Activated CD4-positive, alpha-beta T cell treated with anti-CD3 and anti-CD28 coated beads, Interleukin-2, amount 10 ng/mL, durations not matched to agents 24 days and 14 days (primary cell): ENCODE measurements at regions not wholly inside any gene's neighbourhood (a gene's known extent, or its start where the extent isn't known, plus 50 kb on each side); places are given as distances from the start of the nearest gene placed in this dataset.

ENCODE experiments used
- DNase-seq: peaks from one replicate; pipeline ENCODE4 v3.0.0; 2022
- H3K27ac Mint-ChIP-seq: one replicate; pipeline ENCODE4 v1.8.0; 2022; ENCODE audit warnings: mild to moderate bottlenecking, mixed read lengths
- H3K27me3 Mint-ChIP-seq: one replicate; pipeline ENCODE4 v1.8.0; 2022; ENCODE audit warnings: mixed read lengths
- H3K36me3 Mint-ChIP-seq: one replicate; pipeline ENCODE4 v1.8.0; 2022; ENCODE audit warnings: low read depth, mild to moderate bottlenecking, mixed read lengths
- H3K4me1 Mint-ChIP-seq: one replicate; pipeline ENCODE4 v1.8.0; 2021; ENCODE audit warnings: mixed read lengths
- H3K4me3 Mint-ChIP-seq: one replicate; pipeline ENCODE4 v1.8.0; 2022; ENCODE audit warnings: mild to moderate bottlenecking, moderate library complexity, mixed read lengths
- H3K9me3 Mint-ChIP-seq: one replicate; pipeline ENCODE4 v1.8.0; 2021; ENCODE audit warnings: mixed read lengths
- intact Hi-C: fragments of 100-400 bp; cut with micrococcal nuclease; formaldehyde crosslinking; loops from one replicate; pipeline ENCODE4 v1.15.1; 2023

DNA sequence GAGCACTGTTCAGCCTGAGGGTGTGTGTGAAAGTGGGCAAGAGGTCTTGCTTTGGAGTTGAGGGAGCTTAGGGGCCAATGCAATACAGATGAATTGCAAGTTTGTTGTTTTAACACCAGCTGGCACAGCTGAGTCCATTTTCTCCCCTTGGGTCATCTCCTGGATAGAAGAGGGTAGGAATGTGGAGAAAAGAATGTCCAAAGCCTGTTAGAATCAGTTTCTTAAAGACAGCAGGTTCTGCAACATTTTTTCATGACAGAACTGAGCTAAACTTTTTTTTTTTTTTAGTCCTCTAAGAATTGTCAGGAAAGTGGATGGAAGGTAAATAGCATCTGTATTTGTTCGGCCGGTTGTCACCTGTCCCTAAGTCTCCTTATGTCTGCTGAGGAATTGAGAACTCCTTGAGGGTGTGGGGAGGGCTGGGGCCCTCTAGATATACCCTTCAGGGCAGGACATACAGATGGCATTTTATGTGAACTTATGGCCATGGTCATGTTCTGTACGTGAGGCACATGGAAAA, 211.1 kb upstream of the CADM1 start:
- H3K4me1 Mint-ChIP-seq = no peaks in the 10 kb centered on the region
- no peak for DNase-seq
- intact Hi-C loops = no loop called here
- H3K4me3 Mint-ChIP-seq = no peak overlapping the region
- no peak overlapping the region for H3K27ac Mint-ChIP-seq
- no peaks in the 10 kb centered on the region for H3K27me3 Mint-ChIP-seq
- H3K9me3 Mint-ChIP-seq = no peaks in the 10 kb centered on the region
- H3K36me3 Mint-ChIP-seq = no peaks in the 10 kb centered on the region

DNA sequence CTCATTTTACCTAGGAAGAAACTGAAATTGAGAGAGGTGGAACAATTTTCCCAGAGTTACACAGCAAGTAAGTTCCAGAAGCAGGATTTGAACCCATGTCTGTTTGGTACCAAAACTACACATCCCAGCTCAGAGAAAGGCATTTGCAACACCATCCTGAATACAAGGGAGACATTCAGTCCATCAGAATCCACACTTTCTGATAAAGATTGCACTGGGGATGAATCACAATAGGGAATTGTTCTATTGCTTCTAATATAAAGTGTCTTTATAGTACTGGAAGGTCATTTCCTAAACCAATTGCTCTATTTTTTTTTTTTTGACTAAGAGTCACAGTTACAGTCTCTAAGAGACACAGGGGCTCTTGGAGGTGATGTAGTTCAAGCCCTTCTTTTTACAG, 208.1 kb upstream of the CADM1 start:
- Mint-ChIP-seq H3K4me1 (peaks cover 5% of the 10 kb centered on the region), H3K27me3 (no peaks in the 10 kb centered on the region), H3K9me3 (peaks cover 5% of the 10 kb centered on the region), H3K27ac (no peak overlapping the region), H3K4me3 (no peak overlapping the region), H3K36me3 (no peaks in the 10 kb centered on the region)
- intact Hi-C loops = no loop called here
- DNase-seq = no peak

DNA sequence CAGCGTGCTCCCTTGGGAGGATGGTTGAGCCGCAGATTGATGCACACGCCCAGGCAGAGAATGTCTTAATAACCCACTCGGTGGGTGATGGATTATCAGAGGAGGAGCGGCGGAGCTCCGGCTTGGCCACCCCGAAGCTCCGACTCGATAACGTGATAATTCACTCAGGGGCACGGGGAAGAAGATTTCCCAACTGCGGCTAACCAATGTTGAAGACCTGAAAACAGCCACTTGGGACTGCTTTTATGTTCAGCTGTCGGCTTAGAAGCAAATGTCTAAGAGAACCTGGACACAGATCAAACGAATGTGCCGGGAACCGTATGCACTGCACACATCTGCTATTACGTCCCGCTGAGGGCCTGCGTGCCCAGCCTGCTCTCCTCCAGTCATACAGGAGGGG, 206.8 kb upstream of the CADM1 start:
- Mint-ChIP-seq H3K36me3 (no peaks in the 10 kb centered on the region), H3K4me1 (peaks cover 5% of the 10 kb centered on the region), H3K4me3 (no peak overlapping the region), H3K27me3 (no peaks in the 10 kb centered on the region), H3K27ac (no peak overlapping the region), H3K9me3 (peaks cover 5% of the 10 kb centered on the region)
- DNase-seq = no peak
- intact Hi-C loops = no loop called here

DNA sequence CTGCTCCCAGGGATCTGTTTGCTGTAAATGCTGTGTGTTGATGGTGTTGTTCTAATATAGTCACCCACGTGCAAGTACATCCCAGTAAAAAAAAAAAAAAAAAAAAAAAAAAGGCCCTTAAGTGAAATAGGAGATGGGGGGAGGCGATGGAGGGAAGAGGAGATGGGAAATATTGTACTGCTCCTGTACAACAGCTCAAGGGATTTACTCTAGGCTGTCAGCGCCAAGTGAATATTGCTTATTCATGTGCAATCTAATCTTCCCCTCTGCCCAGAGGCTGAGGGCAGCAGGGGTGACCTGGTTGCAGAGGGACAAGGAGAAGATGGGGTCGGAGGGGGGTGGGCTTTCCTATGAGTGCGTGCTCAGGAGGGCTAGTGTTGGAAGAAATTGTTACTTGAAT, 206.2 kb upstream of the CADM1 start:
- H3K27me3 Mint-ChIP-seq = no peaks in the 10 kb centered on the region
- intact Hi-C loops = no loop called here
- H3K9me3 Mint-ChIP-seq = peaks cover 5% of the 10 kb centered on the region
- H3K4me3 Mint-ChIP-seq = no peak overlapping the region
- H3K27ac Mint-ChIP-seq = no peak overlapping the region
- DNase-seq = no peak
- H3K4me1 Mint-ChIP-seq = peaks cover 5% of the 10 kb centered on the region
- H3K36me3 Mint-ChIP-seq = no peaks in the 10 kb centered on the region

DNA sequence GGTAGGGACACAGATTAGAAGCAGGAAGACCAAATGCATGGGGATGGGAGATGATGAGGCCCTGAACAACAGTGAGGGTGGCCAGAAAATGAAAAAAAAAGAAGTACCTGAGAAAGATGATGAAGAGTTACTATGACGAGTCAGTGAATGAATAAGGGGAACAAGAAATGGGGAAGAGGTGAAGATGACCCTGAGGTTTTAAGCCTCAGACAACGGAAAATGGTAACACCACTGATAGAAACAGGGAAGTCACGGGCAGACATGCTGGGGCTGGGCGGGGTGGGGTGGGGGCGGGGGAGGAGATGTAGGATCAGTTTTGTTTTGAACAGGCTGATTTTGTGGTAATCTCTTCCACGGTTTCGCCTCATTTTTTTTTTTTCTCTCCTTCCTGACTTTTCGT, 205.1 kb upstream of the CADM1 start:
- Mint-ChIP-seq H3K27ac (no peak overlapping the region), H3K27me3 (no peaks in the 10 kb centered on the region), H3K9me3 (peaks cover 5% of the 10 kb centered on the region), H3K36me3 (no peaks in the 10 kb centered on the region), H3K4me1 (peaks cover 5% of the 10 kb centered on the region), H3K4me3 (no peak overlapping the region)
- intact Hi-C loops = no loop called here
- DNase-seq = no peak

DNA sequence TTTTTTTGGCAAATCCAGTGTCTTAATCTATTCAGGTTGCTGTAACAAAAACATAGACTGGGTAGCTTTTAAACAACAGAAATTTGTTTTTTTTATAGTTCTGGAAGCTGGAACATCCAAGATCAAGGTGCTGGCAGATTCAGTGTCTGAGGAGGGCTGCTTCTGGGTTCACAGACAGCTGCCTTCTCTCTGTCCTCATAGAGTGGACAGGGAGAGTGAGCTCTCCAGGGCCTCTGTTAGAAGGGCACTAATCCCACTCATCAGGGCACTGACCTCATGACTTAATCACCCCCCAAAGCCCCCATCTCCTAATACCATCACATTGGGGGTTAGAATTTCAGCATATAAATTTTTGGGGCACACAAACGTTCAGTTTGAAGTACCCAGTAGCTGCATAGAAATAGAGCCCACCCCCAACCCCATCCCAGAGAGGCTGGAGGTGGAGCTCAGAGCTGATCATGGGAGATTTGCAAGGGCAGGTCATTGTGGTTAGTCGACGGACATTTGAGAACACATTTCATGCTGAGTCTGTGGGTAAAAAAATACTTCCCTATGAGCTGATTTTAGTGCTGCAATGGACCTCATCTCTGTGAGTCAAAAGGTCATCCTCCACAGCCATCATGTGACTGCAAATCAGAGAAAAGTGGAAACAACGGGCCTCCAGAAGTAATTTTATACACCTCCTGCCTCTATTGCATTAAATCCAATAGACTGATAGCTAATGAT, 203.1 kb upstream of the CADM1 start:
- Mint-ChIP-seq H3K9me3 (peaks cover 5% of the 10 kb centered on the region), H3K36me3 (no peaks in the 10 kb centered on the region), H3K27me3 (no peaks in the 10 kb centered on the region), H3K4me1 (peaks cover 5% of the 10 kb centered on the region), H3K27ac (no peak overlapping the region), H3K4me3 (no peak overlapping the region)
- intact Hi-C loops = no loop called here
- DNase-seq = no peak

DNA sequence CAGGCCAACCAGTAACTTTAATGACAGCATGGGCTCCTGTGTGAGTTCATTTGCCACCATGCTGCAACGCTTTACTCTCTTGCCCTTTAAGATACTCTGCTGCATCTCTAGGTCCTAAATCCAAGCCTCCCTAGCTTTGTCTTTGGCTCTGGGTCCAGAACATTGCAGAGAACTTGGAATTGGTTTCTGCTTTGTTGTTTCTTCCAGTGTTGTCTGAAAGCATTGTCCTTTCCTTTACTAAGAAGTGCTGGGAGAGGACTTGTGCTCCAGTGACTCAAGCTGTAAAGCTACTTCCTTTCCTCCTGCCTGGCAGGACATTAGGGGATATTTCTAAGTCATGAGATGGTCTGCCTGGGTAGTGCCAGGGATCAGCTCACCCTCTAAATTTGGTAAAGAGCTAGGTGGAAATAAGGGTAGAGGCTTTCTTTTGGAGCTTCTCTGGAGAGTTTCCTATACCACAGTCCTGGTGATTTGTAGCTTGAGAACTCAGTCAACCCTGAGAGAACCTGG, 202.5 kb upstream of the CADM1 start:
- intact Hi-C loops = no loop called here
- Mint-ChIP-seq H3K4me3 (no peak overlapping the region), H3K4me1 (peaks cover 5% of the 10 kb centered on the region), H3K27ac (no peak overlapping the region), H3K9me3 (peaks cover 5% of the 10 kb centered on the region), H3K27me3 (no peaks in the 10 kb centered on the region), H3K36me3 (no peaks in the 10 kb centered on the region)
- no peak for DNase-seq

DNA sequence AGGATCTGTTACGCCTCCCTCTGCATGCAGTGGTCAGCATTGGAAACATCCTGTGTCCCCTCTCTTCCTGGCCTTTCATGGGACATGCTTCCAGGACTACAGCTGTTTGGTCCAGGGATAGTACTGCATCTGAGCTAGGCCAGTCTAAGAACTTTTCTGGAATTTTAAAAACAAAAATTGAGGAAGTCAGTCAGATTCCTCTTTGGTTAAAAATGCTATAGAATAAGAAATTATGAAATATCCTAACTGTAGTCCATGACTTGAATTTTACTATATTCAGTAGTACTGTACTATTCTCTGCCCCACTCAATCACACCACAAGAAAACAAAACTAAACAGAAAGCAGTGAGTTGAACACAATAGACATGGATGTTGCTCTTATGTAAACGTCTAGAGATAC, 201.0 kb upstream of the CADM1 start:
- Mint-ChIP-seq H3K4me3 (no peak overlapping the region), H3K36me3 (no peaks in the 10 kb centered on the region)
- intact Hi-C loops = no loop called here

DNA sequence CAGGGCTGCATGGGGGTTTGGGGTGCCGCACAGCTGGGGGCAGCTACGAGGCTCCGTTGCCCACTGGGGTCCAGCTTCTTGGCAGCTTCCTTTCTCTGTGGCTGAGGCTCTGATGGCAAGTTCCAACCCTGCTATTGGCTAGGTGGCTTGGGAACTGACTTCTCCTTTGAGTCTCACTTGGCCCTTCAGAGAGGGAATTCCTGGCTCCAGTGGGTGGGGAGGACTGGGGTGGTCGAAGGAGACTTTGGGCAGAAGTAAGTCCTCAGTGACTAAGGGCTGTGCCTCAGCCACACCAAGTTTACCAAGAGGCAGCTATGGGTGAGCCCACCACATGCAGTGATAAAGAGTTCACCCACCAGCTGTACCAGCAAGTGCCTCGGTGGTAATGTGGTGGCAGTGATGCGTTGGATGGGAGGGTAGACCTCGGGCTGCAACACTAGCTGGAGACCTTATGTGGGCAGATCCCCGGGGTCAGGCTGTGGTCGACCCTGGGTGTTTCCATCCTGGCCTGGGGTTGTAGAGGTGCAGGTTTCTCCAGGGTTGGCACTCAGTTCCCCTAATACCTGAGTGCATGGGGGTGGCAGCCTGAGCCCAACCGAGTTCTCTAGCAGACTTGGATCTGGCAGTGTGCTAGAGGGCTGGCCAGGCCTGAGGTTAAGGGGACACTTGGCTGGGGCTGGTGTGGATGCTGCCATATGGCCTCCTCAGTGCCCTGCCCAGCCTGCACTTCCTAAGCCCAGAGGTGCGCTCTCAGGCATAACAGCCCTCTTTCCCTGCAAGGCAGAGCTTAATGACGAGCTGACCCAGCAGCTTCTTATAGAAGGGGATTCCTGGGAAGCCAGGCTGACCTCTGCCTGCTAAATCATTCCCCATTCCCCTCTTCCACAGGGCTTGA, 197.0 kb upstream of the CADM1 start:
- Mint-ChIP-seq H3K4me1 (no peaks in the 10 kb centered on the region), H3K27me3 (no peaks in the 10 kb centered on the region), H3K27ac (no peak overlapping the region), H3K9me3 (no peaks in the 10 kb centered on the region), H3K4me3 (no peak overlapping the region), H3K36me3 (no peaks in the 10 kb centered on the region)
- no peak for DNase-seq
- intact Hi-C loops = no loop called here

More for the DNA sequence above, 201.0 kb upstream of the CADM1 start:
- peaks cover 5% of the 10 kb centered on the region for H3K9me3 Mint-ChIP-seq
- no peak overlapping the region for H3K27ac Mint-ChIP-seq
- peaks cover 5% of the 10 kb centered on the region for H3K4me1 Mint-ChIP-seq
- no peak for DNase-seq
- H3K27me3 Mint-ChIP-seq = no peaks in the 10 kb centered on the region

DNA sequence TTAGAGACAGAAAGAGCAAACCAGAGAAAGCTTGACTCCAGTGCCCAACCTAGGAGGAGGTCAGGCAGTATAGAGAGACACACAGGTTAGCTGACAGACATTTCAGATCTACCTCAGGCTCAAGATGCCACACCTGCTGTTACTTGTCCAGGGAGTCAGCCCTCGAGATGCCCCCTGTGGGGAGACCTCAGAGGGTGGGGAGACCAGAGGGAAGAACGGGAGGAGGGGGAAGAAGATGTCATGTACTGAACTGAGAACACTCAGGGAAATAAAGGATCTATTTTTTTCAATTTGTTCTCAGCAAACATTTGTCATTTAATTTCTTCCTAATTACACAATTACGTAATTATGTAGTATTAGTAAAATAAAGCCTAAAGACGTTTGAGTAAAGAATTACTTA, 196.3 kb upstream of the CADM1 start:
- H3K36me3 Mint-ChIP-seq = no peaks in the 10 kb centered on the region
- H3K4me1 Mint-ChIP-seq = no peaks in the 10 kb centered on the region
- no peaks in the 10 kb centered on the region for H3K27me3 Mint-ChIP-seq
- H3K4me3 Mint-ChIP-seq = no peak overlapping the region
- no peaks in the 10 kb centered on the region for H3K9me3 Mint-ChIP-seq
- intact Hi-C loops = no loop called here
- DNase-seq = no peak
- H3K27ac Mint-ChIP-seq = no peak overlapping the region

DNA sequence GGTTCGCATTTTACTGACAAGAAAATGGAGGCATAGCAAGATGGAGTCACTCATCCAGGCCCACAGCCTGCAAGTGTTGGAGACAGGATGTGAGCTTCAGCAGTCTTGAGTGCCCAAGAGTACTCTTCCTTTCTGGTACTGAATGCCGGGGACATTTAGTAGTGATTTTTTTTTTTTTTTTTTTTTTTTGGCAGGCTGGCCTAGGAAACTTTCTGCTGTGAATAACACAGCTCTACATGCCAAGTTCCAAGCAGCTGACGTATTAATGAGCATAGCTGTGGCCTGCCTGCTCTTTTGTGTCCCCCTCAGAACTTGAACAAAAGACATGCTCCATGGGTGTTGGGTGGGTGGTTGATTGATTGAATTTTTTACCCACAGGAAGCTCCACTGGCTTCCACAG, 195.5 kb upstream of the CADM1 start:
- H3K4me1 Mint-ChIP-seq = no peaks in the 10 kb centered on the region
- H3K36me3 Mint-ChIP-seq = no peaks in the 10 kb centered on the region
- H3K4me3 Mint-ChIP-seq = no peak overlapping the region
- H3K9me3 Mint-ChIP-seq = no peaks in the 10 kb centered on the region
- DNase-seq = no peak
- no peak overlapping the region for H3K27ac Mint-ChIP-seq
- H3K27me3 Mint-ChIP-seq = no peaks in the 10 kb centered on the region
- intact Hi-C loops = no loop called here

DNA sequence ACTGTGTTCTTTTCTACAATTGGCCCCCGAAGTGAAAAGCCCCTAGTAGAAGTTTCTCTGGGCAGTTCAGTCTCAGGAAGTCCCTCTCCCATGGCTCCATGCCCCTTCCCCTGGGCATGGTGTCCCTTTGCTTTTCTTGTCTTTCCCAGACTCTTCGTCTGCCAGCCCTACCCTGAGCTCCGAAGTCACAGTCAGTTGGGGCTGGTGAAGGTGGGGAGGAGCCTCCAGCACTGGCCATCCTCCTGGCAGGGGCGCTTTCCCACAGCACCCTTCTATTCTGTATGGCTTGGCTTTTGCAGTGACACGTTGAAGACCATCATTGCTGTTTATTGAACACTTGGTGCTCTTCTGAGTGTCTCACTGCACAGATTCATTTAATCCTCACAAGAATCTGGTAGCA, 195.1 kb upstream of the CADM1 start:
- Mint-ChIP-seq H3K36me3 (no peaks in the 10 kb centered on the region), H3K9me3 (no peaks in the 10 kb centered on the region), H3K4me3 (no peak overlapping the region), H3K27me3 (no peaks in the 10 kb centered on the region), H3K4me1 (no peaks in the 10 kb centered on the region), H3K27ac (no peak overlapping the region)
- intact Hi-C loops = no loop called here
- no peak for DNase-seq

DNA sequence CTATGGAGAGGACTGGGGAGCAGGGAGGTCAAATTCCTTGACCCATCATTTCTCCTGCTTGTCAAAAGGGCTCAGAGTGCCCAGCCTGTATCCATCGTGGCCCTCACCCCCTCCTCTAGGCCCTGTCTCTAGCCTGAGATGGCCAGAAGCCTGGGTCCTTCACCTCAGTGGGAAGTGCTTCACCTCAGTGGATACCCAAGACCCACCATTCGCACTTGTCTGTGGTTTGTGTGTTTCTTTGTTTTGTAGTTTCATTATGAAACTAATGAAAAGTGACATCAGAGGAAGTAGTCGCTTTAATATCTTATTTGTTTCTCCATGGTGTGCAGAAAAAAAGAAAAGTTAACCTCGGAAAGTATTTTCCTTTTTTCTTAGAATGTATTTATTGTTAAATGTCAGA, 194.0 kb upstream of the CADM1 start:
- Mint-ChIP-seq H3K36me3 (no peaks in the 10 kb centered on the region), H3K9me3 (no peaks in the 10 kb centered on the region), H3K27ac (no peak overlapping the region), H3K4me1 (no peaks in the 10 kb centered on the region), H3K27me3 (no peaks in the 10 kb centered on the region), H3K4me3 (no peak overlapping the region)
- intact Hi-C loops = no loop called here
- DNase-seq = no peak

DNA sequence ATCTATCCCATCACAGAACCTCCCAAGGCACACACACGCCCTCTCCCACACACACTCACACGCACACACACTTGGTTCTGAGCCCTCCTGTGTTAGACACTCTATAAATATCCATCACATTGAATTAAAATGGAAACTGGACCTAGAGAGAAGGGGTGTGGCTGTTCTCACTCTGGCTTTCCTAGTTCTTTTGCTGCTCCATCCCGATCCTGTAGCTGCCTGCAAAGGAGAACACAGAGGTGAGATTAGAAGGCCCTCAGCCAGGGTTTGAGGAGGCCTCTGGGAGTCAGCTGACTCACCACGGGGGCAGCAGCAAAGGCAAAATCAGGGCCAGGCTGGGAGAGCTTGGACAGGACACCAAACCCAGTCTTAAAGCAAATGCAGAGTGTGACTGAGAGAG, 192.3 kb upstream of the CADM1 start:
- DNase-seq = no peak
- intact Hi-C loops = no loop called here
- Mint-ChIP-seq H3K4me1 (no peaks in the 10 kb centered on the region), H3K27me3 (no peaks in the 10 kb centered on the region), H3K27ac (no peak overlapping the region), H3K36me3 (no peaks in the 10 kb centered on the region), H3K4me3 (no peak overlapping the region), H3K9me3 (no peaks in the 10 kb centered on the region)
